ENCODE measurements at regions not wholly inside any gene's neighbourhood (a gene's known extent, or its start where the extent isn't known, plus 50 kb on each side); places are given as distances from the start of the nearest gene placed in this dataset.

GRCh38 chr12:73352826-73353225 lies 1080.7 kb downstream of the TRHDE start:
- no peak for ATAC-seq (ENCODE audit: low FRiP score in 2 of 2)
- 51 to 57% methylated on average over 1 of the region's 1 CpG for whole genome bisulfite sequencing, 2 donors
- H3K4me3 ChIP-seq = no peak overlapping the region

GRCh38 chr12:73361156-73361863 lies 1089.1 kb downstream of the TRHDE start:
- no peaks in the 10 kb centered on the region for H3K27me3 ChIP-seq
- H3K9me3 ChIP-seq = no peaks in the 10 kb centered on the region
- H3K27ac ChIP-seq = no peak overlapping the region
- ATAC-seq (ENCODE audit: low FRiP score in 2 of 2) = no peak
- no peaks in the 10 kb centered on the region for H3K36me3 ChIP-seq
- TF ChIP-seq EP300 (IDR thresholded peaks at IDR 0.05) = no peak
- no peak for TF ChIP-seq CTCF (IDR thresholded peaks at IDR 0.05)
- no peak for TF ChIP-seq POLR2AphosphoS5 (IDR thresholded peaks at IDR 0.05)
- TF ChIP-seq POLR2A (IDR thresholded peaks at IDR 0.05) = no peak
- no peaks in the 10 kb centered on the region for H3K4me1 ChIP-seq
- no peak overlapping the region for H3K4me3 ChIP-seq
- DNase-seq = no peak

More at GRCh38 chr12:73352826-73353225, 1080.7 kb downstream of the TRHDE start:
- no peaks in the 10 kb centered on the region for H3K9me3 ChIP-seq
- TF ChIP-seq EP300 (IDR thresholded peaks at IDR 0.05) (peak in 1 of 4 donors; percentile 83), CTCF (IDR thresholded peaks at IDR 0.05) (no peak)
- DNase-seq = no peak
- no peaks in the 10 kb centered on the region for H3K36me3 ChIP-seq
- H3K27ac ChIP-seq = no peak overlapping the region
- no peaks in the 10 kb centered on the region for H3K27me3 ChIP-seq
- H3K4me1 ChIP-seq = no peaks in the 10 kb centered on the region

- H3K27me3 ChIP-seq = no peaks in the 10 kb centered on the region
- TF ChIP-seq EP300 (IDR thresholded peaks at IDR 0.05) (no peak), CTCF (IDR thresholded peaks at IDR 0.05) (no peak), POLR2A (IDR thresholded peaks at IDR 0.05) (no peak), POLR2AphosphoS5 (IDR thresholded peaks at IDR 0.05) (no peak)
- no peak overlapping the region for H3K27ac ChIP-seq
- H3K9me3 ChIP-seq = no peaks in the 10 kb centered on the region
- no peaks in the 10 kb centered on the region for H3K4me1 ChIP-seq
- no peak overlapping the region for H3K4me3 ChIP-seq
- H3K36me3 ChIP-seq = no peaks in the 10 kb centered on the region
- 76 to 82% methylated on average over 4 of the region's 4 CpGs for WGBS, 2 donors
- no peak for ATAC-seq (ENCODE audit: low FRiP score in 2 of 2)
- no peak for DNase-seq
Measured at GRCh38 chr12:73361864-73362230, 1089.7 kb downstream of the TRHDE start.

GRCh38 chr12:73362666-73363065 lies 1090.5 kb downstream of the TRHDE start:
- 28 to 75% methylated on average over 1 of the region's 1 CpG for WGBS, 2 donors
- Histone ChIP-seq H3K27me3 (no peaks in the 10 kb centered on the region), H3K4me3 (no peak overlapping the region), H3K27ac (no peak overlapping the region), H3K36me3 (no peaks in the 10 kb centered on the region), H3K9me3 (no peaks in the 10 kb centered on the region), H3K4me1 (no peaks in the 10 kb centered on the region)
- DNase-seq = no peak
- no peak for ATAC-seq (ENCODE audit: low FRiP score in 2 of 2)
- TF ChIP-seq POLR2AphosphoS5 (IDR thresholded peaks at IDR 0.05) = no peak
- no peak for TF ChIP-seq CTCF (IDR thresholded peaks at IDR 0.05)
- TF ChIP-seq POLR2A (IDR thresholded peaks at IDR 0.05) = no peak
- no peak for TF ChIP-seq EP300 (IDR thresholded peaks at IDR 0.05)

- Histone ChIP-seq H3K9me3 (no peaks in the 10 kb centered on the region), H3K4me1 (no peaks in the 10 kb centered on the region), H3K4me3 (no peak overlapping the region), H3K27ac (no peak overlapping the region), H3K36me3 (no peaks in the 10 kb centered on the region), H3K27me3 (no peaks in the 10 kb centered on the region)
- WGBS, 2 donors = 94 to 100% methylated on average over 1 of the region's 1 CpG
- no peak for ATAC-seq (ENCODE audit: low FRiP score in 2 of 2)
- TF ChIP-seq EP300 (IDR thresholded peaks at IDR 0.05) (no peak), POLR2A (IDR thresholded peaks at IDR 0.05) (no peak), CTCF (IDR thresholded peaks at IDR 0.05) (no peak), POLR2AphosphoS5 (IDR thresholded peaks at IDR 0.05) (no peak)
- DNase-seq = no peak
Measured at GRCh38 chr12:73372856-73373255, 1100.7 kb downstream of the TRHDE start.
